IMR-90 (cell line): ENCODE measurements at regions not wholly inside any gene's neighbourhood (a gene's known extent, or its start where the extent isn't known, plus 50 kb on each side); places are given as distances from the start of the nearest gene placed in this dataset.
A peak's percentile ranks its signal among the peaks of the same experiment; 100 is the strongest.

Experiments
- ATAC-seq: fragments of 200-7000 bp; cut with Tn5 transposase; 2 replicates; pipeline ENCODE4 v1.9.1; 2020; ENCODE audit warnings: low read depth, mild to moderate bottlenecking, moderate library complexity
- BruUV-seq: library from RNA; stranded (reverse); fragments of 400-500 nt; replicated peaks from 2 replicates; lab custom pipeline; 2021; lab: Mats Ljungman, UMichigan
- CTCF ChIA-PET: fragments of 300-600 bp; formaldehyde crosslinking; extraction: SDS; loops from one replicate; lab custom pipeline; 2021; ENCODE audit warnings: antibody characterized with exemption; lab: Yijun Ruan, JAX
- POLR2A ChIA-PET: fragments of 300-600 bp; sonication (Branson Sonifier 250); formaldehyde crosslinking; loops from one replicate; lab custom pipeline; 2022; ENCODE audit warnings: antibody characterized with exemption; ENCODE audit not compliant: unreplicated experiment; lab: Charles Lee
- DNase-seq: peaks from one replicate; pipeline ENCODE4 v3.0.0; 2013
- H2AFZ ChIP-seq: replicated peaks from 2 replicates; pipeline ENCODE3; 2013; ENCODE audit warnings: low read length, mild to moderate bottlenecking; ENCODE audit not compliant: poor library complexity
- H2AK5ac ChIP-seq: 2 replicates; pipeline ENCODE4 v1.6.1; 2013; ENCODE audit warnings: low read depth, low read length, inconsistent platforms
- H2AK9ac ChIP-seq: replicated peaks from 2 replicates; pipeline ENCODE3; 2013; ENCODE audit warnings: mild to moderate bottlenecking, low read depth, low read length, moderate library complexity; ENCODE audit not compliant: poor library complexity
- H2BK120ac ChIP-seq: 2 replicates; pipeline ENCODE4 v1.6.1; 2013; ENCODE audit warnings: low read depth, low read length, inconsistent platforms
- H2BK15ac ChIP-seq: 3 replicates; pipeline ENCODE4 v1.6.1; 2013; ENCODE audit warnings: low read depth, low read length, inconsistent platforms
- H2BK20ac ChIP-seq: 2 replicates; pipeline ENCODE4 v1.6.1; 2013; ENCODE audit warnings: low read depth, mild to moderate bottlenecking, inconsistent platforms, low read length, moderate library complexity
- H2BK5ac ChIP-seq: 2 replicates; pipeline ENCODE4 v1.6.1; 2013; ENCODE audit warnings: mild to moderate bottlenecking, low read depth, low read length, inconsistent platforms; ENCODE audit not compliant: poor library complexity, severe bottlenecking
- H3K14ac ChIP-seq: replicated peaks from 2 replicates; pipeline ENCODE4 v1.6.1; 2013; ENCODE audit warnings: low read depth, low read length, inconsistent platforms
- H3K18ac ChIP-seq: 2 replicates; pipeline ENCODE4 v1.6.1; 2013; ENCODE audit warnings: low read depth, low read length, control low read depth
- H3K23ac ChIP-seq: 2 replicates; pipeline ENCODE4 v1.6.1; 2013; ENCODE audit warnings: low read depth, low read length, inconsistent platforms
- H3K27ac ChIP-seq: 2 replicates; pipeline ENCODE4 v1.5.1; 2013; ENCODE audit warnings: mild to moderate bottlenecking, control low read depth, low read length; ENCODE audit not compliant: insufficient read depth
- H3K27me3 ChIP-seq: 2 replicates; pipeline ENCODE4 v1.6.1; 2013; ENCODE audit warnings: low read length; ENCODE audit not compliant: control insufficient read depth, insufficient read depth
- H3K36me3 ChIP-seq: 2 replicates; pipeline ENCODE4 v1.6.1; 2013; ENCODE audit warnings: low read length, mixed read lengths; ENCODE audit not compliant: control insufficient read depth, insufficient read depth
- H3K4ac ChIP-seq: 2 replicates; pipeline ENCODE4 v1.6.1; 2013; ENCODE audit warnings: low read depth, low read length, inconsistent platforms
- H3K4me1 ChIP-seq: 2 replicates; pipeline ENCODE4 v1.6.1; 2013; ENCODE audit warnings: low read length, mixed read lengths; ENCODE audit not compliant: control insufficient read depth, insufficient read depth
- H3K4me2 ChIP-seq: 2 replicates; pipeline ENCODE4 v1.6.1; 2013; ENCODE audit warnings: low read depth, mild to moderate bottlenecking, control low read depth, low read length, moderate library complexity
- H3K4me3 ChIP-seq: 2 replicates; pipeline ENCODE4 v1.5.1; 2013; ENCODE audit warnings: low read depth, mild to moderate bottlenecking, control low read depth, low read length, moderate library complexity; ENCODE audit not compliant: insufficient read depth
- H3K56ac ChIP-seq: 2 replicates; pipeline ENCODE4 v1.6.1; 2013; ENCODE audit warnings: low read length, inconsistent platforms; ENCODE audit not compliant: insufficient read depth; ENCODE audit errors: extremely low read depth
- H3K79me1 ChIP-seq, 2 experiments: 2 replicates each; pipeline ENCODE4 v1.6.1; 2013; ENCODE audit warnings: low read length in 2 of 2, inconsistent platforms in 1 of 2, low read depth in 1 of 2
- H3K9ac ChIP-seq: 2 replicates; pipeline ENCODE4 v1.6.1; 2013; ENCODE audit warnings: low read depth, low read length, control low read depth
- H3K9me1 ChIP-seq: 2 replicates; pipeline ENCODE4 v1.6.1; 2013; ENCODE audit warnings: low read length, inconsistent platforms; ENCODE audit not compliant: insufficient read depth
- H3K9me3 ChIP-seq: 2 replicates; pipeline ENCODE4 v1.6.1; 2013; ENCODE audit warnings: low read length; ENCODE audit not compliant: control insufficient read depth, insufficient read depth
- H4K20me1 ChIP-seq: 2 replicates; pipeline ENCODE4 v1.6.1; 2013; ENCODE audit warnings: low read length, inconsistent platforms; ENCODE audit not compliant: insufficient read depth
- H4K5ac ChIP-seq: 2 replicates; pipeline ENCODE4 v1.6.1; 2013; ENCODE audit warnings: mild to moderate bottlenecking, low read depth, low read length, control low read depth
- H4K8ac ChIP-seq, 2 experiments: 2 replicates each; pipeline ENCODE4 v1.6.1; 2013; ENCODE audit warnings: low read depth in 2 of 2, low read length in 2 of 2, control low read depth in 1 of 2, inconsistent platforms in 1 of 2
- H4K91ac ChIP-seq: 2 replicates; pipeline ENCODE4 v1.6.1; 2013; ENCODE audit warnings: low read depth, low read length, inconsistent platforms; ENCODE audit not compliant: insufficient read depth
- CEBPB ChIP-seq: IDR thresholded peaks from 2 replicates; pipeline ENCODE4 v1.6.1; 2012; ENCODE audit warnings: low read depth, low read length, improper control_type of control experiment
- CTCF ChIP-seq: conservative IDR thresholded peaks from 2 replicates; pipeline ENCODE4 v1.5.1; 2012; ENCODE audit warnings: mild to moderate bottlenecking, low read depth, low read length, improper control_type of control experiment
- FOS ChIP-seq: fragments of 150-350 bp; IDR thresholded peaks from 2 replicates; pipeline ENCODE4 v1.6.1; 2016; ENCODE audit warnings: low read depth, low read length
- MAZ ChIP-seq: IDR thresholded peaks from 2 replicates; pipeline ENCODE4 v1.6.1; 2012; ENCODE audit warnings: low read depth, mild to moderate bottlenecking, low read length, improper control_type of control experiment, moderate library complexity, borderline replicate concordance
- WGBS, 2 experiments: methylation state at CpG; one replicate each; pipeline versions ENCODE4 v1.1.5 to v1.1.7; 2013; ENCODE audit warnings: missing lambda C conversion rate in 2 of 2; ENCODE audit not compliant: insufficient read length in 1 of 2; ENCODE audit errors: extremely low coverage in 2 of 2; 5-methylcytosine and 5-hydroxymethylcytosine counted together
- dilution Hi-C: fragments of 300-500 bp; cut with HindIII; formaldehyde crosslinking; loops from one replicate; pipeline ENCODE4 v1.14.3; 2018; ENCODE audit warnings: low sequenced_read_pairs; ENCODE audit not compliant: unreplicated experiment
- in situ Hi-C: fragments of 300-500 bp; cut with MboI; formaldehyde crosslinking; loops from 3 replicates; pipeline ENCODE4 v1.14.3; 2019; ENCODE audit warnings: low sequenced_read_pairs, inconsistent platforms, mixed read lengths
- intact Hi-C: fragments of 100-400 bp; cut with micrococcal nuclease; formaldehyde crosslinking; loops from 2 replicates; pipeline ENCODE4 v1.10.0; 2022

GRCh38 chr15:26128611-26129140, 265.5 kb upstream of the ATP10A start:
- H2BK20ac ChIP-seq = no peak overlapping the region
- no peak overlapping the region for H3K9ac ChIP-seq
- no peaks in the 10 kb centered on the region for H3K9me1 ChIP-seq
- H3K18ac ChIP-seq = no peak overlapping the region
- no peak overlapping the region for H3K4me2 ChIP-seq
- no peaks in the 10 kb centered on the region for H4K20me1 ChIP-seq
- H3K27me3 ChIP-seq = no peaks in the 10 kb centered on the region
- POLR2A ChIA-PET = no interaction called here
- no peak overlapping the region for H3K4ac ChIP-seq
- no peak overlapping the region for H3K56ac ChIP-seq
- H3K9me3 ChIP-seq = peaks cover 4% of the 10 kb centered on the region; the same call in 1 of the 2 replicates
- dilution Hi-C loops = no loop called here
- H3K36me3 ChIP-seq = no peaks in the 10 kb centered on the region
- no peak overlapping the region for H2BK120ac ChIP-seq
- no peak overlapping the region for H2AFZ ChIP-seq
- no peak for ATAC-seq
- TF ChIP-seq MAZ (no peak), CEBPB (0 out of 2 replicates have a peak, but pooled peaks have one; percentile 16), FOS (no peak), CTCF (no peak)
- CTCF ChIA-PET = no interaction called here
- in situ Hi-C loops = no loop called here
- no peak overlapping the region for H4K5ac ChIP-seq
- H3K27ac ChIP-seq = no peak overlapping the region
- H3K4me1 ChIP-seq = no peaks in the 10 kb centered on the region
- H2AK9ac ChIP-seq = no peak overlapping the region
- H4K91ac ChIP-seq = no peak overlapping the region
- H3K23ac ChIP-seq = no peak overlapping the region
- no peaks in the 10 kb centered on the region for H3K79me1 ChIP-seq
- H2BK5ac ChIP-seq = no peak overlapping the region
- H3K4me3 ChIP-seq = no peak overlapping the region
- DNase-seq = no peak
- H4K8ac ChIP-seq = no peak overlapping the region
- WGBS, 2 experiments = 60% methylated on average over 1 of the region's 7 CpGs; no CpG with 5 or more reads in 1 of the 2 experiments
- BruUV-seq = no TSS peak
- intact Hi-C loops = no loop called here
- no peak overlapping the region for H2AK5ac ChIP-seq
- H2BK15ac ChIP-seq = no peak overlapping the region
- H3K14ac ChIP-seq = no peak overlapping the region
